Bronchial epithelial cell (primary cell): ENCODE measurements at regions not wholly inside any gene's neighbourhood (a gene's known extent, or its start where the extent isn't known, plus 50 kb on each side); places are given as distances from the start of the nearest gene placed in this dataset.

Experiments
- DNase-seq: peaks from one replicate; pipeline ENCODE4 v3.0.0-alpha.2; 2010; ENCODE audit warnings: low read depth
- FAIRE-seq: peaks from 2 replicates; lab custom pipeline; 2011; peaks lifted over from hg19 to GRCh38; lab: Jason Lieb, UNC
- H3K27me3 ChIP-seq: 2 replicates; pipeline ENCODE4 v1.5.1; 2011; ENCODE audit warnings: low read length; ENCODE audit not compliant: control insufficient read depth, insufficient read depth
- H3K36me3 ChIP-seq: 2 replicates; pipeline ENCODE4 v1.5.1; 2011; ENCODE audit warnings: low read length; ENCODE audit not compliant: control insufficient read depth, insufficient read depth
- H3K4me3 ChIP-seq: 2 replicates; pipeline ENCODE4 v1.5.1; 2011; ENCODE audit warnings: mild to moderate bottlenecking, low read depth, low read length, control low read depth
- CTCF ChIP-seq: IDR thresholded peaks from 2 replicates; pipeline ENCODE4 v1.5.1; 2011; ENCODE audit warnings: mild to moderate bottlenecking, moderate library complexity, low read length, control low read depth, inconsistent platforms; ENCODE audit not compliant: insufficient read depth, severe bottlenecking

DNA sequence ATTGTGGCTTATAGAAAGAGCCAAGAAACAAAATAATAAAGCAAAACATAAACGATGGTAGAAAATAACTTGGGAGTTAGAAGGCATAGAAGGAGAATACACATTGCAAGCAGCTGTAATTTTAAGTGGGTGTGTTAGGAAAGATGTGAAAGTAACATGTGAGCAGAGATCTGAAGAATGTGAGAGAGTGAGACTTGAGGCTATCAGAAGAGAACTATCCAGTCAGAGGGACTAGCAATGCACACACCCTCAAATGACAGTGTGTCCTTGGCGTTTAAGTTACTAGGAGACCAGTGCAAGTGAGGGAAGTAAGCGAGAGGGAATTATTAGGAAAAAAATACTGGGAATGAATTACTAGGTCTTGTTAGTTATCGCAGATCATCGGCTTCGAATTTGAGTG, 304.9 kb downstream of the DSEL start:
- no peak for TF ChIP-seq CTCF
- DNase-seq (no peak), FAIRE-seq (no peak)
- H3K36me3 ChIP-seq = no peaks in the 10 kb centered on the region
- H3K27me3 ChIP-seq = no peaks in the 10 kb centered on the region
- H3K4me3 ChIP-seq = no peak overlapping the region

GRCh38 chr18:67200665-67201064, 315.9 kb downstream of the DSEL start:
- Histone ChIP-seq H3K4me3 (no peak overlapping the region), H3K27me3 (no peaks in the 10 kb centered on the region), H3K36me3 (no peaks in the 10 kb centered on the region)
- DNase-seq (no peak), FAIRE-seq (no peak)
- TF ChIP-seq CTCF = no peak

DNA sequence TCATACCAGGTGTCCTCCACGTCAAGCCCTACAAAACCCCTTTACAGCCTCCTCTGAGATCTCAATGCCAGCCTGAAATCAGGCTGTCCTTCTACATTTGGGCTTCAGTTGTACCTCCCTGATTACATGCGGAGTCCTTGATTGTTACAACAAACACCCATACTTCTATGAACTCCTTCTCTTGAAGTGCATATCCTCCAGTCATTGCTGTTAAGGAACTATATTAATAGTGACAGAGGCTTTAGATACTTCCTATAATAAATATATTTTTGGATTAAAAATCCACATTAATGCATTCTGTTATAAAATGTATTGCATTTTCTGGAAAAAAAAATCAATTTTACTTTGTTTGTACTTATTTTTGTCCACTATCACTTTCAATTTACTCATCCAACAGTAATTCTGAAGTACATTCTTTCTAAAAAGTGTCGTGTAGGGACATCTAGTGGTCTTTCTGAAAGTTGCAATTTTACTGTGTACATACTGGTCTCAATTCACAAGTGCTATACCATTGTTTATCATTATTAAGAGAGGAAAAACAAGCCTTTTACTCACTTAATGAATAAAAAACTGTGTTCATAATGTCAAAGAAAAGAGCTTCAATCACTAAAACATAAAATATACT, 316.4 kb downstream of the DSEL start:
- FAIRE-seq (no peak), DNase-seq (peak; percentile 67)
- peak; percentile 41 for TF ChIP-seq CTCF
- Histone ChIP-seq H3K27me3 (no peaks in the 10 kb centered on the region), H3K4me3 (no peak overlapping the region), H3K36me3 (no peaks in the 10 kb centered on the region)

DNA sequence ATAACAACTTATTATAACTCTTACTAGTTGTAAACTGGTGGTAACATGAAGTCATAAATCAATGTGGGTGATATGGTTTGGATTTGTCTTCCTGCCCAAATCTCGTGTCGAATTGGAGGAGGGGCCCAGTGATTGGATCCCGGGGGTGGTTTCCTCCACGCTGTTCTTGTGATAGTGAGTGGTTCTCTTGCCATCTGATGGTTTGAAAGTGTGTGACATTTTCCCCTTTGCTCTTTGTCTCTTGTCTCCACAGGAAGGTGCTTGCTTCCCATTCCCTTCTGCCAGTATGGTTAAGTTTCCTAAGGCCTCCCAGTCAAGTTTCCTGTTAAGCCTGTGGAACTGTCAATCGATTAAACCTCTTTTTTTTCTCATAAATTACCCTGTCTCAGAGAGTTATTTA, 321.6 kb downstream of the DSEL start:
- DNase-seq = no peak
- FAIRE-seq = no peak
- no peaks in the 10 kb centered on the region for H3K36me3 ChIP-seq
- H3K4me3 ChIP-seq = no peak overlapping the region
- H3K27me3 ChIP-seq = no peaks in the 10 kb centered on the region
- TF ChIP-seq CTCF = no peak

GRCh38 chr18:67192535-67192934, 324.0 kb downstream of the DSEL start:
- DNase-seq (no peak), FAIRE-seq (no peak)
- H3K27me3 ChIP-seq = no peaks in the 10 kb centered on the region
- TF ChIP-seq CTCF = no peak
- H3K4me3 ChIP-seq = no peak overlapping the region
- no peaks in the 10 kb centered on the region for H3K36me3 ChIP-seq

- no peaks in the 10 kb centered on the region for H3K36me3 ChIP-seq
- FAIRE-seq (no peak), DNase-seq (no peak)
- H3K4me3 ChIP-seq = no peak overlapping the region
- no peaks in the 10 kb centered on the region for H3K27me3 ChIP-seq
- no peak for TF ChIP-seq CTCF
Observed at GRCh38 chr18:67183398-67183797, 333.1 kb downstream of the DSEL start.
